HG03280 (cell line): ENCODE measurements at regions not wholly inside any gene's neighbourhood (a gene's known extent, or its start where the extent isn't known, plus 50 kb on each side); places are given as distances from the start of the nearest gene placed in this dataset.
"Not testable (repeated sequence)": the region's sequence is repeated elsewhere in the genome, so short reads cannot be mapped to it uniquely, and the experiment has no call there.

ENCODE experiments used
- ATAC-seq: cut with Tn5 transposase; IDR thresholded peaks from one replicate; pipeline ENCODE4 v1.9.1; 2021; ENCODE audit warnings: mild to moderate bottlenecking, moderate library complexity; ENCODE audit not compliant: unreplicated experiment

GRCh38 chr13:109293166-109293565 lies 493.2 kb downstream of the IRS2 start:
- ATAC-seq = no peak

GRCh38 chr13:109288151-109288709 lies 498.2 kb downstream of the IRS2 start:
- no peak for ATAC-seq

- no peak for ATAC-seq
Observed at GRCh38 chr13:109287553-109287952, 498.8 kb downstream of the IRS2 start.

- ATAC-seq = no peak
Observed at GRCh38 chr13:109285586-109285985, 500.8 kb downstream of the IRS2 start.

- no peak for ATAC-seq
Observed at GRCh38 chr13:109281903-109282635, 504.3 kb downstream of the IRS2 start.

GRCh38 chr13:109281017-109281902 lies 505.1 kb downstream of the IRS2 start:
- ATAC-seq = no peak

GRCh38 chr13:109276261-109276660 lies 510.1 kb downstream of the IRS2 start:
- no peak for ATAC-seq

- no peak for ATAC-seq
Observed at GRCh38 chr13:109275852-109276251, 510.5 kb downstream of the IRS2 start.

- no peak for ATAC-seq
Observed at GRCh38 chr13:109275139-109275745, 511.1 kb downstream of the IRS2 start.

- ATAC-seq = no peak
Observed at GRCh38 chr13:109274188-109274821, 512.1 kb downstream of the IRS2 start.

GRCh38 chr13:109273326-109273751 lies 513.0 kb downstream of the IRS2 start:
- ATAC-seq = no peak

GRCh38 chr13:109272595-109273325 lies 513.6 kb downstream of the IRS2 start:
- ATAC-seq = no peak

- no peak for ATAC-seq
Observed at GRCh38 chr13:109271555-109272541, 514.5 kb downstream of the IRS2 start.

GRCh38 chr13:109271061-109271460 lies 515.3 kb downstream of the IRS2 start:
- ATAC-seq = no peak

- not testable (repeated sequence) for ATAC-seq
Observed at GRCh38 chr13:109269381-109269780, 517.0 kb downstream of the IRS2 start.

- not testable (repeated sequence) for ATAC-seq
Observed at GRCh38 chr13:109268492-109268891, 517.9 kb downstream of the IRS2 start.

- ATAC-seq = not testable (repeated sequence)
Observed at GRCh38 chr13:109267400-109267799, 519.0 kb downstream of the IRS2 start.

GRCh38 chr13:109265438-109265742 lies 521.0 kb downstream of the IRS2 start:
- ATAC-seq = not testable (repeated sequence)
